Smooth muscle cell (in vitro differentiated cells): ENCODE measurements at regions not wholly inside any gene's neighbourhood (a gene's known extent, or its start where the extent isn't known, plus 50 kb on each side); places are given as distances from the start of the nearest gene placed in this dataset.
A peak's percentile ranks its signal among the peaks of the same experiment; 100 is the strongest.

Source experiments
- DNase-seq: peaks from one replicate; lab custom pipeline; 2025; ENCODE audit not compliant: unreplicated experiment; lab: John Stamatoyannopoulos, UW
- H2AFZ ChIP-seq: fragments of 200-600 bp; sonication (generic); 2 replicates; pipeline ENCODE4 v1.6.0; 2016; ENCODE audit warnings: antibody characterized with exemption, low read depth, mild to moderate bottlenecking
- H3F3A ChIP-seq: fragments of 200-600 bp; sonication (generic); 2 replicates; pipeline ENCODE4 v1.6.0; 2017; ENCODE audit warnings: antibody characterized with exemption, low read depth
- H3K27ac ChIP-seq: fragments of 200-600 bp; sonication (generic); 2 replicates; pipeline ENCODE4 v1.5.1; 2016; ENCODE audit warnings: low read depth, mild to moderate bottlenecking
- H3K27me3 ChIP-seq: fragments of 200-600 bp; sonication (generic); 2 replicates; pipeline ENCODE4 v1.6.1; 2016; ENCODE audit warnings: low read depth, mild to moderate bottlenecking
- H3K36me3 ChIP-seq: fragments of 200-600 bp; sonication (generic); 2 replicates; pipeline ENCODE4 v1.5.1; 2016; ENCODE audit warnings: low read depth
- H3K4me1 ChIP-seq: fragments of 200-600 bp; sonication (generic); 2 replicates; pipeline ENCODE4 v1.5.1; 2016; ENCODE audit warnings: low read depth
- H3K4me2 ChIP-seq: fragments of 200-600 bp; sonication (generic); 2 replicates; pipeline ENCODE4 v1.6.0; 2016; ENCODE audit warnings: mild to moderate bottlenecking
- H3K4me3 ChIP-seq: fragments of 200-600 bp; sonication (generic); 2 replicates; pipeline ENCODE4 v1.5.1; 2016; ENCODE audit warnings: mild to moderate bottlenecking
- H3K79me2 ChIP-seq: fragments of 200-600 bp; sonication (generic); 2 replicates; pipeline ENCODE4 v1.6.0; 2016; ENCODE audit warnings: low read depth, mild to moderate bottlenecking
- H3K9ac ChIP-seq: fragments of 200-600 bp; sonication (generic); 2 replicates; pipeline ENCODE4 v1.6.0; 2016; ENCODE audit warnings: low read depth
- H3K9me3 ChIP-seq: fragments of 200-600 bp; sonication (generic); replicated peaks from 2 replicates; pipeline ENCODE4 v1.5.1; 2016; ENCODE audit warnings: low read depth
- H4K20me1 ChIP-seq: fragments of 200-600 bp; sonication (generic); 2 replicates; pipeline ENCODE4 v1.6.0; 2016; ENCODE audit warnings: low read depth
- CTCF ChIP-seq: fragments of 200-600 bp; sonication (generic); IDR thresholded peaks from 2 replicates; pipeline ENCODE4 v1.5.1; 2017; ENCODE audit warnings: borderline replicate concordance, mild to moderate bottlenecking, antibody characterized with exemption; ENCODE audit not compliant: insufficient read depth, poor library complexity, severe bottlenecking
- WGBS: methylation state at CpG from one replicate; pipeline ENCODE4 v1.1.7; 2016; ENCODE audit warnings: low lambda C conversion rate; 5-methylcytosine and 5-hydroxymethylcytosine counted together

- Histone ChIP-seq H4K20me1 (no peaks in the 10 kb centered on the region), H3K9ac (peak overlapping the region; percentile 37), H3K79me2 (no peaks in the 10 kb centered on the region), H2AFZ (no peak overlapping the region), H3K27ac (peak overlapping the region; percentile 79), H3K36me3 (no peaks in the 10 kb centered on the region), H3K9me3 (no peaks in the 10 kb centered on the region), H3K4me2 (peak overlapping the region; percentile 79), H3K4me1 (no peaks in the 10 kb centered on the region), H3K27me3 (no peaks in the 10 kb centered on the region), H3K4me3 (peak overlapping the region; percentile 32), H3F3A (peaks cover 8% of the 10 kb centered on the region)
- WGBS = 49% methylated on average over 9 of the region's 9 CpGs
- no peak for TF ChIP-seq CTCF
- no peak for DNase-seq
Observed at GRCh38 chr7:79778786-79779770, 325.6 kb upstream of the MAGI2 start.

GRCh38 chr7:79775911-79776310 is 322.4 kb upstream of the MAGI2 start:
- H3K36me3 ChIP-seq = no peaks in the 10 kb centered on the region
- no peak for DNase-seq
- H3K4me1 ChIP-seq = no peaks in the 10 kb centered on the region
- H3K79me2 ChIP-seq = no peaks in the 10 kb centered on the region
- no peaks in the 10 kb centered on the region for H3K9me3 ChIP-seq
- H3K9ac ChIP-seq = no peak overlapping the region
- TF ChIP-seq CTCF = no peak
- H3K27me3 ChIP-seq = no peaks in the 10 kb centered on the region
- 50% methylated on average over 3 of the region's 3 CpGs for WGBS
- H3K4me2 ChIP-seq = no peak overlapping the region
- H3F3A ChIP-seq = no peaks in the 10 kb centered on the region
- no peak overlapping the region for H2AFZ ChIP-seq
- no peak overlapping the region for H3K4me3 ChIP-seq
- no peak overlapping the region for H3K27ac ChIP-seq
- H4K20me1 ChIP-seq = no peaks in the 10 kb centered on the region

GRCh38 chr7:79774150-79774549 is 320.7 kb upstream of the MAGI2 start:
- H3K36me3 ChIP-seq = no peaks in the 10 kb centered on the region
- H3K4me1 ChIP-seq = no peaks in the 10 kb centered on the region
- no peak overlapping the region for H3K4me2 ChIP-seq
- no peak overlapping the region for H3K4me3 ChIP-seq
- H2AFZ ChIP-seq = no peak overlapping the region
- no peaks in the 10 kb centered on the region for H4K20me1 ChIP-seq
- no peaks in the 10 kb centered on the region for H3K9me3 ChIP-seq
- no peak overlapping the region for H3K27ac ChIP-seq
- H3K9ac ChIP-seq = no peak overlapping the region
- TF ChIP-seq CTCF = no peak
- no peaks in the 10 kb centered on the region for H3K79me2 ChIP-seq
- no peaks in the 10 kb centered on the region for H3F3A ChIP-seq
- H3K27me3 ChIP-seq = no peaks in the 10 kb centered on the region
- DNase-seq = no peak

- Histone ChIP-seq H3K4me1 (no peaks in the 10 kb centered on the region), H3K4me3 (no peak overlapping the region), H3K4me2 (no peak overlapping the region), H3F3A (no peaks in the 10 kb centered on the region), H2AFZ (peak overlapping the region; percentile 38), H3K9ac (no peak overlapping the region), H4K20me1 (no peaks in the 10 kb centered on the region), H3K79me2 (no peaks in the 10 kb centered on the region), H3K27ac (no peak overlapping the region), H3K36me3 (no peaks in the 10 kb centered on the region), H3K9me3 (no peaks in the 10 kb centered on the region), H3K27me3 (no peaks in the 10 kb centered on the region)
- no peak for DNase-seq
- WGBS = 99% methylated on average over 2 of the region's 2 CpGs
- TF ChIP-seq CTCF = no peak
Observed at GRCh38 chr7:79770970-79771369, 317.5 kb upstream of the MAGI2 start.
